A549 (cell line): ENCODE measurements at regions not wholly inside any gene's neighbourhood (a gene's known extent, or its start where the extent isn't known, plus 50 kb on each side); places are given as distances from the start of the nearest gene placed in this dataset.

Source experiments
- ATAC-seq, 2 experiments: fragments of 200-7000 bp in 1 of 2; fragments of >200 bp in 1 of 2; cut with Nextera tagmentation in 1 of 2; cut with Tn5 transposase in 1 of 2; 3 replicates each; pipeline versions ENCODE4 v1.8.0 to v1.9.1; 2018 to 2020; ENCODE audit warnings: mild to moderate bottlenecking in 1 of 2, moderate library complexity in 1 of 2
- CTCF ChIA-PET: fragments of 300-600 bp; sonication (Branson Sonifier 250); formaldehyde crosslinking; extraction: SDS; loops from one replicate; lab custom pipeline; 2021; ENCODE audit warnings: antibody characterized with exemption, inconsistent platforms; lab: Yijun Ruan, JAX
- POLR2A ChIA-PET: fragments of 350-600 bp; formaldehyde crosslinking; extraction: SDS; loops from one replicate; lab custom pipeline; 2021; ENCODE audit warnings: antibody characterized with exemption, inconsistent platforms; lab: Yijun Ruan, JAX
- DNase-seq, 2 experiments: peaks; one replicate each; pipeline versions ENCODE4 v3.0.0 to v3.0.0-alpha.2; 2011 to 2016; ENCODE audit warnings: low read depth in 1 of 2, low spot score in 1 of 2
- FAIRE-seq: peaks from 2 replicates; lab custom pipeline; 2011; peaks lifted over from hg19 to GRCh38; lab: Jason Lieb, UNC
- H3K27ac ChIP-seq, 2 experiments: fragments of >200 bp; sonication (Bioruptor Twin); formaldehyde crosslinking; 3 replicates each; pipeline ENCODE4 v1.5.1; 2016 to 2017
- H3K4me1 ChIP-seq: fragments of >200 bp; sonication (Bioruptor Twin); formaldehyde crosslinking; 3 replicates; pipeline ENCODE4 v1.6.1; 2016
- H3K4me2 ChIP-seq: fragments of >200 bp; sonication (Bioruptor Twin); formaldehyde crosslinking; 3 replicates; pipeline ENCODE4 v1.6.1; 2016
- H3K4me3 ChIP-seq: fragments of >200 bp; sonication (Bioruptor Twin); formaldehyde crosslinking; 3 replicates; pipeline ENCODE4 v1.5.1; 2016
- H3K9me3 ChIP-seq: fragments of >200 bp; sonication (Bioruptor Twin); formaldehyde crosslinking; 3 replicates; pipeline ENCODE4 v1.6.1; 2016
- BCL3 ChIP-seq: fragments of >200 bp; sonication (Bioruptor Twin); formaldehyde crosslinking; IDR thresholded peaks from 3 replicates; pipeline ENCODE4 v1.6.1; 2016
- BHLHE40 ChIP-seq: IDR thresholded peaks from 2 replicates; pipeline ENCODE4 v1.6.1; 2012; ENCODE audit warnings: low read depth, low read length, inconsistent platforms
- CBX8 ChIP-seq: fragments of 200-600 bp; sonication (generic); IDR thresholded peaks from 2 replicates; pipeline ENCODE4 v1.6.1; 2016
- CHD2 ChIP-seq: fragments of 150-350 bp; IDR thresholded peaks from 2 replicates; pipeline ENCODE4 v1.6.1; 2014; ENCODE audit warnings: low read length; ENCODE audit not compliant: partially characterized antibody
- CHD4 ChIP-seq: fragments of 200-600 bp; sonication (generic); IDR thresholded peaks from 2 replicates; pipeline ENCODE4 v1.6.1; 2016; ENCODE audit warnings: antibody characterized with exemption, mild to moderate bottlenecking, borderline replicate concordance
- EHMT2 ChIP-seq: fragments of 200-600 bp; sonication (generic); IDR thresholded peaks from 2 replicates; pipeline ENCODE4 v1.6.1; 2016; ENCODE audit warnings: antibody characterized with exemption, low read depth, mild to moderate bottlenecking, moderate library complexity
- EP300 ChIP-seq, 2 experiments: fragments of >200 bp; sonication (Bioruptor Twin); formaldehyde crosslinking; IDR thresholded peaks; 2 replicates in 1 of 2; 3 replicates in 1 of 2; pipeline ENCODE4 v1.6.1; 2016 to 2017
- GATA3 ChIP-seq: IDR thresholded peaks from 2 replicates; pipeline ENCODE4 v1.6.1; 2012; ENCODE audit warnings: borderline replicate concordance
- HEYL ChIP-seq: fragments of 250-450 bp; sonication (Bioruptor Pico); IDR thresholded peaks from 2 replicates; pipeline ENCODE4 v1.8.0; 2021; ENCODE audit warnings: mild to moderate bottlenecking, moderate library complexity
- HMGXB4 ChIP-seq: fragments of 250-450 bp; sonication (Bioruptor Pico); IDR thresholded peaks from 2 replicates; pipeline ENCODE4 v1.5.0; 2021; ENCODE audit warnings: mild to moderate bottlenecking, moderate library complexity, borderline replicate concordance
- HOXB13 ChIP-seq: fragments of 250-450 bp; sonication (Bioruptor Pico); IDR thresholded peaks from 2 replicates; pipeline ENCODE4 v1.5.0; 2020; ENCODE audit warnings: low read depth, mild to moderate bottlenecking, moderate library complexity
- HOXB5 ChIP-seq: fragments of 250-450 bp; sonication (Bioruptor Pico); IDR thresholded peaks from 2 replicates; pipeline ENCODE4 v1.5.0; 2020; ENCODE audit warnings: mild to moderate bottlenecking, moderate library complexity
- JUNB ChIP-seq: fragments of >200 bp; sonication (Bioruptor Twin); formaldehyde crosslinking; IDR thresholded peaks from 2 replicates; pipeline ENCODE4 v1.6.1; 2016
- KDM1A ChIP-seq: fragments of 200-600 bp; sonication (generic); IDR thresholded peaks from 2 replicates; pipeline ENCODE4 v1.6.1; 2016; ENCODE audit warnings: low read depth, mild to moderate bottlenecking
- MAZ ChIP-seq: fragments of 150-350 bp; IDR thresholded peaks from 2 replicates; pipeline ENCODE4 v1.6.1; 2014; ENCODE audit warnings: antibody characterized with exemption, low read depth, low read length, borderline replicate concordance
- MYC ChIP-seq: IDR thresholded peaks from 2 replicates; pipeline ENCODE4 v1.6.1; 2012; ENCODE audit warnings: mild to moderate bottlenecking, inconsistent platforms, low read length, improper control_type of control experiment, borderline replicate concordance
- NFE2L2 ChIP-seq: fragments of 150-350 bp; conservative IDR thresholded peaks from 2 replicates; pipeline ENCODE4 v1.6.1; 2014; ENCODE audit warnings: low read length
- NR3C1 ChIP-seq: fragments of >200 bp; sonication (Bioruptor Twin); formaldehyde crosslinking; IDR thresholded peaks from 3 replicates; pipeline ENCODE4 v1.6.1; 2017
- RAD21 ChIP-seq, 2 experiments: fragments of >200 bp in 1 of 2; sonication (Bioruptor Twin) in 1 of 2; formaldehyde crosslinking in 1 of 2; IDR thresholded peaks in 1 of 2; conservative IDR thresholded peaks in 1 of 2; 2 replicates in 1 of 2; 3 replicates in 1 of 2; pipeline ENCODE4 v1.6.1; 2012 to 2018; ENCODE audit warnings: inconsistent platforms in 1 of 2
- RARB ChIP-seq: fragments of 250-450 bp; sonication (Bioruptor Pico); IDR thresholded peaks from 2 replicates; pipeline ENCODE4 v1.8.0; 2021; ENCODE audit warnings: mild to moderate bottlenecking, moderate library complexity
- RCOR1 ChIP-seq: fragments of 150-350 bp; IDR thresholded peaks from 2 replicates; pipeline ENCODE4 v1.6.1; 2014; ENCODE audit warnings: antibody characterized with exemption, low read length, low read depth
- RNF2 ChIP-seq: fragments of 200-600 bp; sonication (generic); IDR thresholded peaks from 2 replicates; pipeline ENCODE4 v1.6.1; 2016; ENCODE audit warnings: low read depth, mild to moderate bottlenecking, antibody characterized with exemption, moderate library complexity, borderline replicate concordance
- USF2 ChIP-seq: fragments of 450-650 bp; IDR thresholded peaks from 2 replicates; pipeline ENCODE4 v1.6.1; 2014; ENCODE audit warnings: antibody characterized with exemption
- WGBS: methylation state at CpG from one replicate; pipeline ENCODE4 v1.1.6; 2017; ENCODE audit errors: missing lambda C conversion rate; 5-methylcytosine and 5-hydroxymethylcytosine counted together

- H3K9me3 ChIP-seq = no peaks in the 10 kb centered on the region
- H3K27ac ChIP-seq = no peak overlapping the region
- ChIA-PET POLR2A (no interaction called here), CTCF (no interaction called here)
- DNase-seq = no peak
- no peak for ATAC-seq
- TF ChIP-seq BCL3 (no peak), HEYL (CRISPR knock-in tag) (no peak), CHD2 (no peak), RARB (CRISPR knock-in tag) (no peak), NFE2L2 (no peak), CBX8 (no peak), RAD21 (conservative IDR thresholded peaks at IDR 0.05 in 1 of 2, IDR thresholded peaks at IDR 0.05 in 1 of 2) (no peak), HOXB13 (CRISPR knock-in tag) (no peak), MAZ (no peak), BHLHE40 (no peak), HMGXB4 (CRISPR knock-in tag) (no peak), RCOR1 (no peak), HOXB5 (CRISPR knock-in tag) (no peak), JUNB (no peak), CHD4 (no peak), EHMT2 (no peak), GATA3 (no peak), NR3C1 (no peak)
- no peaks in the 10 kb centered on the region for H3K4me1 ChIP-seq
- 3% methylated on average over 4 of the region's 4 CpGs for WGBS
- no peak for FAIRE-seq
- H3K4me3 ChIP-seq = no peak overlapping the region
- H3K4me2 ChIP-seq = no peak overlapping the region
These were observed 995.1 kb downstream of the BRD1 start for GRCh38 chr22:48832592-48832991.

GRCh38 chr22:48829908-48830307 lies 997.8 kb downstream of the BRD1 start:
- 30% methylated on average over 2 of the region's 6 CpGs for WGBS
- Histone ChIP-seq H3K4me1 (no peaks in the 10 kb centered on the region), H3K27ac (no peak overlapping the region), H3K4me2 (no peak overlapping the region), H3K4me3 (no peak overlapping the region), H3K9me3 (no peaks in the 10 kb centered on the region)
- TF ChIP-seq EP300 (IDR thresholded peaks at IDR 0.05) (no peak), NR3C1 (no peak), HMGXB4 (CRISPR knock-in tag) (no peak), HOXB13 (CRISPR knock-in tag) (no peak), USF2 (no peak), KDM1A (no peak), MYC (no peak), NFE2L2 (no peak), RNF2 (no peak), EHMT2 (no peak)
- ChIA-PET POLR2A (no interaction called here), CTCF (no interaction called here)
- ATAC-seq (no peak), FAIRE-seq (no peak), DNase-seq (no peak)
